Mucosa of rectum (tissue), 2 donors: ENCODE measurements at regions not wholly inside any gene's neighbourhood (a gene's known extent, or its start where the extent isn't known, plus 50 kb on each side); places are given as distances from the start of the nearest gene placed in this dataset.
"Not testable (repeated sequence)": the region's sequence is repeated elsewhere in the genome, so short reads cannot be mapped to it uniquely, and the experiment has no call there.

Experiments
- H3K27ac ChIP-seq, 2 donors: one replicate each; pipeline ENCODE4 v1.7.0; 2013; ENCODE audit warnings: inconsistent platforms in 2 of 2, low read depth in 2 of 2, low read length in 2 of 2
- H3K27me3 ChIP-seq, 2 donors: one replicate each; pipeline ENCODE4 v1.7.0; 2013; ENCODE audit warnings: low read length in 2 of 2; ENCODE audit not compliant: control insufficient read depth in 2 of 2, insufficient read depth in 2 of 2
- H3K36me3 ChIP-seq, 2 donors: one replicate each; pipeline ENCODE4 v1.7.0; 2013; ENCODE audit warnings: low read length in 2 of 2; ENCODE audit not compliant: control insufficient read depth in 2 of 2, insufficient read depth in 2 of 2
- H3K4me1 ChIP-seq, 2 donors: one replicate each; pipeline ENCODE4 v1.7.0; 2013; ENCODE audit warnings: low read length in 2 of 2, mild to moderate bottlenecking in 1 of 2; ENCODE audit not compliant: control insufficient read depth in 2 of 2, insufficient read depth in 2 of 2
- H3K4me3 ChIP-seq, 2 donors: one replicate each; pipeline ENCODE4 v1.7.0; 2013; ENCODE audit warnings: low read length in 2 of 2
- H3K9ac ChIP-seq, 2 donors: one replicate each; pipeline ENCODE4 v1.7.0; 2013; ENCODE audit warnings: low read length in 2 of 2, low read depth in 1 of 2, mild to moderate bottlenecking in 1 of 2
- H3K9me3 ChIP-seq, 2 donors: one replicate each; pipeline ENCODE4 v1.7.0; 2013; ENCODE audit warnings: low read length in 2 of 2; ENCODE audit not compliant: control insufficient read depth in 2 of 2
- donor health status: healthy.
- donor health status: Normal muscosa, but diverticular disease.

GRCh38 chr20:2219481-2220006 is 76.3 kb upstream of the TGM3 start:
- no peak overlapping the region for H3K27ac ChIP-seq
- H3K27me3 ChIP-seq: no peaks in the 10 kb centered on the region
- H3K9me3 ChIP-seq: peaks cover 2 to 5% of the 10 kb centered on the region in 2 donors
- no peak overlapping the region for H3K9ac ChIP-seq
- H3K36me3 ChIP-seq: no peaks in the 10 kb centered on the region
- no peak overlapping the region for H3K4me3 ChIP-seq
- no peaks in the 10 kb centered on the region for H3K4me1 ChIP-seq

GRCh38 chr20:2220298-2220697 is 75.5 kb upstream of the TGM3 start:
- no peak overlapping the region for H3K4me3 ChIP-seq
- H3K9ac ChIP-seq: no peak overlapping the region
- H3K4me1 ChIP-seq: no peaks in the 10 kb centered on the region
- peaks cover 2 to 5% of the 10 kb centered on the region in 2 donors for H3K9me3 ChIP-seq
- H3K36me3 ChIP-seq: no peaks in the 10 kb centered on the region
- H3K27ac ChIP-seq: no peak overlapping the region
- no peaks in the 10 kb centered on the region for H3K27me3 ChIP-seq

- H3K9ac ChIP-seq: no peak overlapping the region
- H3K36me3 ChIP-seq: no peaks in the 10 kb centered on the region
- H3K27me3 ChIP-seq: no peaks in the 10 kb centered on the region
- no peaks in the 10 kb centered on the region for H3K4me1 ChIP-seq
- peaks cover 2 to 5% of the 10 kb centered on the region in 2 donors for H3K9me3 ChIP-seq
- H3K4me3 ChIP-seq: no peak overlapping the region
- no peak overlapping the region for H3K27ac ChIP-seq
These were observed 73.9 kb upstream of the TGM3 start for GRCh38 chr20:2221921-2222320.

GRCh38 chr20:2223558-2224367 is 72.0 kb upstream of the TGM3 start:
- H3K36me3 ChIP-seq: no peaks in the 10 kb centered on the region
- H3K9ac ChIP-seq: no peak overlapping the region
- H3K4me3 ChIP-seq: no peak overlapping the region
- peaks cover 2 to 5% of the 10 kb centered on the region in 2 donors for H3K9me3 ChIP-seq
- H3K27me3 ChIP-seq: no peaks in the 10 kb centered on the region
- no peaks in the 10 kb centered on the region for H3K4me1 ChIP-seq
- H3K27ac ChIP-seq: no peak overlapping the region

- Histone ChIP-seq H3K4me3 (no peak overlapping the region), H3K9ac (no peak overlapping the region), H3K9me3 (peaks cover 2 to 5% of the 10 kb centered on the region in 2 donors), H3K27ac (no peak overlapping the region), H3K4me1 (no peaks in the 10 kb centered on the region), H3K27me3 (no peaks in the 10 kb centered on the region), H3K36me3 (no peaks in the 10 kb centered on the region)
These were observed 71.5 kb upstream of the TGM3 start for GRCh38 chr20:2224368-2224639.

GRCh38 chr20:2227285-2227684 is 68.5 kb upstream of the TGM3 start:
- H3K27ac ChIP-seq, H3K4me1 ChIP-seq: not testable (repeated sequence)

GRCh38 chr20:2227861-2228260 is 67.9 kb upstream of the TGM3 start:
- no peaks in the 10 kb centered on the region for H3K36me3 ChIP-seq
- H3K9me3 ChIP-seq: no peaks in the 10 kb centered on the region
- no peak overlapping the region for H3K4me3 ChIP-seq
- H3K27ac ChIP-seq: no peak overlapping the region
- H3K4me1 ChIP-seq: peaks cover 0 to 4% of the 10 kb centered on the region in 2 donors
- H3K27me3 ChIP-seq: no peaks in the 10 kb centered on the region
- H3K9ac ChIP-seq: no peak overlapping the region

More at GRCh38 chr20:2227285-2227684, 68.5 kb upstream of the TGM3 start:
- not testable (repeated sequence) for H3K36me3 ChIP-seq, H3K9me3 ChIP-seq, H3K4me3 ChIP-seq, H3K27me3 ChIP-seq, H3K9ac ChIP-seq

GRCh38 chr20:2228926-2229325 is 66.9 kb upstream of the TGM3 start:
- Histone ChIP-seq H3K4me3 (no peak overlapping the region), H3K27me3 (no peaks in the 10 kb centered on the region), H3K27ac (no peak overlapping the region), H3K9me3 (no peaks in the 10 kb centered on the region), H3K4me1 (peaks cover 0 to 4% of the 10 kb centered on the region in 2 donors), H3K36me3 (no peaks in the 10 kb centered on the region), H3K9ac (no peak overlapping the region)

- H3K9me3 ChIP-seq: no peaks in the 10 kb centered on the region
- peaks cover 0 to 4% of the 10 kb centered on the region in 2 donors for H3K4me1 ChIP-seq
- no peak overlapping the region for H3K27ac ChIP-seq
- H3K36me3 ChIP-seq: no peaks in the 10 kb centered on the region
- no peak overlapping the region for H3K4me3 ChIP-seq
- H3K27me3 ChIP-seq: no peaks in the 10 kb centered on the region
- no peak overlapping the region for H3K9ac ChIP-seq
These were observed 64.9 kb upstream of the TGM3 start for GRCh38 chr20:2230726-2231488.

GRCh38 chr20:2231701-2232100 is 64.1 kb upstream of the TGM3 start:
- Histone ChIP-seq H3K27me3 (no peaks in the 10 kb centered on the region), H3K9me3 (no peaks in the 10 kb centered on the region), H3K4me3 (no peak overlapping the region), H3K9ac (no peak overlapping the region), H3K27ac (no peak overlapping the region), H3K4me1 (peaks cover 0 to 4% of the 10 kb centered on the region in 2 donors), H3K36me3 (no peaks in the 10 kb centered on the region)
